Superior temporal gyrus (tissue), 1 donor: ENCODE measurements at regions not wholly inside any gene's neighbourhood (a gene's known extent, or its start where the extent isn't known, plus 50 kb on each side); places are given as distances from the start of the nearest gene placed in this dataset.

ENCODE experiments used
- DNase-seq: peaks from one replicate; pipeline ENCODE4 v3.0.0-alpha.2; 2016; ENCODE audit errors: extremely low spot score

GRCh38 chr16:48901712-48902374, 291.9 kb upstream of the N4BP1 start:
- no peak for DNase-seq

- no peak for DNase-seq
These were observed 289.5 kb upstream of the N4BP1 start for GRCh38 chr16:48899500-48899899.

GRCh38 chr16:48897698-48898205, 287.8 kb upstream of the N4BP1 start:
- DNase-seq = no peak

GRCh38 chr16:48895142-48895541, 285.2 kb upstream of the N4BP1 start:
- no peak for DNase-seq

DNA sequence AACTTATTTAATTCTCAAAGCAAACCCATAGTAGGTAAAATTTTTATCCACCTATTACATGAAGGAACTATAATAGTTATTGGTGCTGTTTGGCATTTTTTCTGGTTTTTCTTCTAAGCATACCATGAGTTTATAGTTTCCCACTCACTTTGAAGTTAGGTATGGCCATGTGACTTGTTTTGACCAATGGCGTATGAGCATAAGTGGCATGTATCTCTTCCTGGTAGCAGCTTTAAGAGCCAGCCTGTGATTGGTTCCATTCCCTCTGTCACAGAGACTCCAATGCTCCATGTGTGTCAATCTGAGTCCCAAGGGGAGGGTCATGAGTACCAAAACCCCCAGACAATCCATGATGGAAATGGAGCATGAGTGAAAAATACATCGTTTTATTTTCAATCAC, 282.9 kb upstream of the N4BP1 start:
- DNase-seq = no peak

GRCh38 chr16:48887646-48888210, 277.7 kb upstream of the N4BP1 start:
- DNase-seq = no peak

DNA sequence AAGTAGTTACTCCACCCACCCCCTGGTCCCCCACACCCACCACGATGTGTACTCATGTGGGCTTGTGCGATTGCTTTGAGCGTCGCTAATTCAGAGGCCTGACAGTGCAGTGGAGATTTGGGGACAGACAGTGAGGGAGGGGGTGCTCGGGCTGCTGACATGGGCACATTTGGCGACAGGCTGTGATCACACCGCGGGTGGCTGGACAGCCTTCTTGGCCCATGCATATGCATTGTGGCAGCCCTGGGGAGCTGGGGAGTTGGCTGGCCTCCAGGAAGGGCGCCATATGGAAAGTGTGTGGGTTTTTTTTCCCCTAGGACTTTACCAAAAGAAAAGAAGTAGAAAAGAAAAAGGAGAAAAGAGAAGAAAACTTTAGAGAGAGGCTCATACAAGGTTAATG, 275.5 kb upstream of the N4BP1 start:
- no peak for DNase-seq

GRCh38 chr16:48881272-48881671, 271.3 kb upstream of the N4BP1 start:
- no peak for DNase-seq

GRCh38 chr16:48879223-48880122, 269.5 kb upstream of the N4BP1 start:
- DNase-seq = no peak

DNA sequence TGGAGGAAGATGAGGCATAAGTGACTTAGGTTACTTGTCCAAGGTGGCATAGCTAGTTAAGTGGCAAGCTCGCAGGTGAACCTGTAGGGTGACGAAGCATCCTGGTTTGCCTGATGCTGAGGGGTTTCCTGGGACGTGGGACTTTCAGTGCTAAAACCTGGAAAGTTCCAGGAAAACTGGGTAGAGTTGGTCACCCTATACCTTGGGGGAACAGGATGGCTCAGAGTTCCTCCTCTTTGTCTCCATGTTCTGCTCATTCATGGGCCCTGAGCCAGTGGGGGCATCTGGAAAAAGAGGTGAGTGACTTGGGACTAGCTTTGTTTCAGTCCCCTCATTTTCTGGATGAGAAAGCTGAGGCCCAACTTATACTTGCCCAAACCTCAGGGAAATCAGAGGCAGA, 268.0 kb upstream of the N4BP1 start:
- DNase-seq = no peak

- no peak for DNase-seq
These were observed 260.2 kb upstream of the N4BP1 start for GRCh38 chr16:48870141-48870540.

- no peak for DNase-seq
These were observed 255.5 kb upstream of the N4BP1 start for GRCh38 chr16:48865520-48865919.

GRCh38 chr16:48864055-48864454, 254.1 kb upstream of the N4BP1 start:
- no peak for DNase-seq

GRCh38 chr16:48862087-48862532, 252.1 kb upstream of the N4BP1 start:
- no peak for DNase-seq

DNA sequence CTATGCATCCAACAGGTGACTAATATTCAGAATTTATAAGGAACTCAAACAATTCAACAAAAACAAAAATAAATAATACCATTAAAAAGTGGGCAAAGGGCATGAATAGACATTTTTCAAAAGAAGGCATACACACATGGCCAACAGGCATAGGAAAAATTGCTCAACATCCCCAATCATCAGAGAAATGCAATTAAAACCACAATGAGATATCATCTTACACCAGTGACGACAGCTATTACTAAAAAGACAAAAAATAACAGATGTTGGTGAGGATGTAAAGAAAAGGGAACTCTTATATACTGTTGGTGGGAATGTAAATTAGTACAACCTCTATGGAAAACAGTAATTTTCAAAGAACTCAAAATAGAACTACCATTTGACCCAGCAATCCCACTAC, 250.4 kb upstream of the N4BP1 start:
- no peak for DNase-seq

DNA sequence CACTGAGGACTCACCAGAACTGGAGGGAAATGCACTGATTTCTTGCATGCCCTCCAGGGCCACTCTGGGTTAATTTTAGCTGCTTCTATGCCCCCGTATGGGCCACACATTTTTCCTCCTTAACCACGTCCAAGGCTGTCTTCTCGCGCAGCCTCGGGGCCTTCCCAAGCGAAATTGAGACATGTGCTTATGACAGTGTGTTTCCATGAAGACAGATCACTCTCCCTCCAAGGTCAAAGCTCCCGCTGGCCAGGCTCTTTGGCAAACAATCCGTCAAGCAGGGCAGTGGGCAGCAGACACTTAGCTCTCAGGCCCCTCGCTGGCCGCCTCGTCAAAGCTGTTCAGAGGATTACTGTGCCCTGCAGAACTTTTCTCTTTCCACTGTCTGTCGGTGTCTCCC, 243.0 kb upstream of the N4BP1 start:
- no peak for DNase-seq

DNA sequence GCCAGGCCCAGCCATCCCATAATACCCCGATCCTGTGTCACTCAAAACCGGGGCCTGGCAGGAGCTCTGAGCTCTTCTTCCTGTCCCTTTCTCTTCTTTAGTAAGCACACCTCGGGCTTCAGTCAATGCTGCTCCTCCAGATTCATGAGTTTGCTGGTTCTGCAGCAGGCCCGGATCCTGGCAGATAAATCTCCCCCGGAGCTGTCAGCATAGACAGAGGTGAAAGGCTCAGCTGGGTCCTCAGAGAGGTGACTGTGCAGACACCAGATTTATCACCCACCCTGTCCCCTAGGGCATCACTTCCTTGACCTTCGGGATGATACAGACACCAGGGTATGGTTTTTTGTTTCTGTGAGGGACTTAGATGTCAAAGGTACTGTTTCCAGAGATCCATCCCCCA, 242.5 kb upstream of the N4BP1 start:
- no peak for DNase-seq

DNA sequence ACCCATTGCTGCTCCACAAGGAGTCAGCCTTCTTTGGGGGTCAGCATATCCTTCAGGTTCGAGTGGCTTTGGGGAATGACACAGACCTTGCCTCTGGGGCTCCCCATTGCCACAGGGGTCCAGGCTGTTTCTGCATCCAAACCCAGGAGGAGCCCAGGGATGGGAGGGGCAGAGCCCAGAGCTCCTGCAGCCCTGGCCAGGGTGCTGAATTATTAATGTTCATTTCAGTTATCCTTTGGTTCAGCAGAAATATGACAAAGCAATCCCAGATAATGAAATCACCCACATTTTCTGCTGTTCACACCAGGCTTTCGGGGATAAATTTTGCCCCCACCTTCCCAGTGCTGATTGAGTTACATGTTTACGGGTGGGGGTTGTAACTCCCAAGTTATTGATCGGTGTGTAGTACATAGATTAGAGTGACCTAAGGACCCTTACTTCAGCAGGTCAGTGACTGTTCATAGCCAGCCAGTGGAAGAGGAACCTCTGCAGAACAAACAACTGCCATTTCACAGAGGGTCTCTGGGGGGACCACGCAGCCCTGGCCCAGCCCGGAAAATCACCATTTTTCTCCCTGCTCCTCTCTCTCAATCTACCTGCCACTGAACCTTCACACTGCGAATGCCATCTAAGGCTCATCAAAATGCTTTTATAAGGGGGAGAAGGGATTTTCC, 240.3 kb upstream of the N4BP1 start:
- no peak for DNase-seq

DNA sequence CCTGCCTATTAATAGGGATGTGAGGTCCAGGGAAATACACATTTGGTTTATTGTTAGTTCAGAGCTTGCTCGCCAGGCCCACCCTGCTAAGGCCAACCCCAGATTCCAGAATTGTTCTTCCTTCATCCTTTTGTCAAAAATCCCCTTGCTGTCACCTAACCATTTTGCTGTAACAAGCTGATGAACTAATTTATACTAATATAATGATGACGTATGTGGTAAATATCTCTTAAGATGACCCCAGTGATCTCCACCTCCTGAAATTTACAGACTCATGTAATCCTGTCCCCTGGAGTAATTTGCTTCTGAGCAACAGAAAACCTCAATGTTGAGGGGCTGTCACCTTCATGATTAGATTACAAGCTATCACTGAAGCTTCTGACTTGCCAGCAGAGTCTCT, 236.3 kb upstream of the N4BP1 start:
- no peak for DNase-seq

DNA sequence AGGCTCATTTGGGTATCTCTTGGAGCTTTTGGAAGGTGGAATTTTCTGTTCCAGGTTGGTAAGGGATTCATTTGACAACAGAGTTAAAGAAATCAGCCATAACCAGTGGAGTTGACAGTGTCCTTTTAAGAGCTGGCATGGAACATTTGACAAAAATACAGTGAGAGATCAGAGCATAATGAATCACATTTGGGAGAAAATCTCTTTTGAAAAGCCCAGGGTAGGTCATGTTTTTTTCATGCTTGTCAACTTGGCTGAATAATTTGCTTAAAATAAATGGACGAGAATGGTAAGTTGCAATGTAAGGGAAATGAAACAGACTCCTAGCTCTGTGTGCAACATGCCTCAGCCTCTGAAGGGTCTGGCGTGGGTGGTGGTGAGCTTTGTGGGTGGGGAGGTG, 235.3 kb upstream of the N4BP1 start:
- DNase-seq = no peak

- no peak for DNase-seq
These were observed 228.4 kb upstream of the N4BP1 start for GRCh38 chr16:48838349-48838748.

- DNase-seq = no peak
These were observed 226.7 kb upstream of the N4BP1 start for GRCh38 chr16:48836636-48837035.
